HEK293T (cell line): ENCODE measurements at regions not wholly inside any gene's neighbourhood (a gene's known extent, or its start where the extent isn't known, plus 50 kb on each side); places are given as distances from the start of the nearest gene placed in this dataset.

ENCODE experiments used
- ARNT ChIP-seq: fragments of 450-650 bp; IDR thresholded peaks from 2 replicates; pipeline ENCODE4 v1.6.1; 2017; ENCODE audit warnings: mild to moderate bottlenecking
- BHLHE40 ChIP-seq: fragments of 450-650 bp; IDR thresholded peaks from 2 replicates; pipeline ENCODE4 v1.6.1; 2016; ENCODE audit warnings: mild to moderate bottlenecking, moderate library complexity, borderline replicate concordance
- ELF4 ChIP-seq: fragments of 450-650 bp; IDR thresholded peaks from 2 replicates; pipeline ENCODE4 v1.6.1; 2017; ENCODE audit warnings: antibody characterized with exemption
- FOXA1 ChIP-seq: fragments of 450-650 bp; IDR thresholded peaks from 2 replicates; pipeline ENCODE4 v1.6.1; 2016; ENCODE audit warnings: mild to moderate bottlenecking
- FOXK2 ChIP-seq: fragments of 450-650 bp; IDR thresholded peaks from 2 replicates; pipeline ENCODE4 v1.6.1; 2016; ENCODE audit warnings: mild to moderate bottlenecking
- TARDBP ChIP-seq: fragments of 450-650 bp; IDR thresholded peaks from 2 replicates; pipeline ENCODE4 v1.6.1; 2016
- TF ChIP-seq, protein P1 (sequence below): fragments of 450-650 bp; IDR thresholded peaks from 2 replicates; pipeline ENCODE4 v1.6.1; 2016

DNA sequence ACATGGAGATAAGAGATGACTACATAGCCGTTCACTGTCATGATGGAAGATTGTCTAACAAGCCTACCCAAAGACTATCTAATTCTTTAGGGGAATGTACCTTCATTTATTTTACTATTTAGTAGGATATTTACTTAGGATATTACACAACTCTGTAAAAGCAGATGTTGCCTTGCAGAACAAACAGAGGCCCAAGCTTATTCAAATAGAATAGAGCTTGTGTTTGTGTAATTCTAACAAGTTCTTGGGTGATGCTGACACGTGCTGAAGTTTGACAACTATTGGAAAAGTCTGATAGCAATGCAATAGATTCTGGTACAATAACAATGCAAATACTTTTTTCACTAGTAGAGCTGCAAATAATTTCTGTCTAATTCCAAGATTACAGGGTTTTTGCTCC lies 447.6 kb downstream of the TOX3 start:
- no peak for TF ChIP-seq TARDBP
- TF ChIP-seq, protein P1, sequence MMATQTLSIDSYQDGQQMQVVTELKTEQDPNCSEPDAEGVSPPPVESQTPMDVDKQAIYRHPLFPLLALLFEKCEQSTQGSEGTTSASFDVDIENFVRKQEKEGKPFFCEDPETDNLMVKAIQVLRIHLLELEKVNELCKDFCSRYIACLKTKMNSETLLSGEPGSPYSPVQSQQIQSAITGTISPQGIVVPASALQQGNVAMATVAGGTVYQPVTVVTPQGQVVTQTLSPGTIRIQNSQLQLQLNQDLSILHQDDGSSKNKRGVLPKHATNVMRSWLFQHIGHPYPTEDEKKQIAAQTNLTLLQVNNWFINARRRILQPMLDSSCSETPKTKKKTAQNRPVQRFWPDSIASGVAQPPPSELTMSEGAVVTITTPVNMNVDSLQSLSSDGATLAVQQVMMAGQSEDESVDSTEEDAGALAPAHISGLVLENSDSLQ, result no peak
- no peak for TF ChIP-seq FOXK2
- TF ChIP-seq ARNT, result no peak
- no peak for TF ChIP-seq BHLHE40
- TF ChIP-seq FOXA1, result no peak
- TF ChIP-seq ELF4, result no peak
